GM19372 (cell line): ENCODE measurements at regions not wholly inside any gene's neighbourhood (a gene's known extent, or its start where the extent isn't known, plus 50 kb on each side); places are given as distances from the start of the nearest gene placed in this dataset.
"Not testable (repeated sequence)": the region's sequence is repeated elsewhere in the genome, so short reads cannot be mapped to it uniquely, and the experiment has no call there.

ENCODE experiments used
- ATAC-seq: cut with Tn5 transposase; IDR thresholded peaks from one replicate; pipeline ENCODE4 v1.9.1; 2021; ENCODE audit warnings: mild to moderate bottlenecking, low read depth, moderate library complexity; ENCODE audit not compliant: unreplicated experiment

DNA sequence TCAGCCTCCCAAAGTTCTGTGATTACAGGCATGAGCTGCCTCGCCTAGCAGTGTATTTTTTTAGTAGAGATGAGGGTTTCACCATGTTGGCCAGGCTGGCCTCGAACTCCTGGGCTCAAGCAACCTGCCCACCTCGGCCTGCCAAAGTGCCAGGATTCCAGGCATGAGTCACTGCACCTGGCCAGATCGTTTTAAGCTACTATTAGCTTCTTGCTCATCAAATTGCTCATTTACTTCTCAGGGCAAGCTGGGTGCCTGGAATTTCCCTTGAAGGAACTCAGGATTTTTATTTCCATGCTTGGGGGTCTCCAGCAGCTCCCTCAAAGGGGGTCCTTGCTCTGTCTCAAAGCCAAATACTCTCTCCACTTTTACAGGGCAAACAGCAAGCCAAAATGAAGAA lies 798.0 kb upstream of the AUTS2 start:
- ATAC-seq: no peak

DNA sequence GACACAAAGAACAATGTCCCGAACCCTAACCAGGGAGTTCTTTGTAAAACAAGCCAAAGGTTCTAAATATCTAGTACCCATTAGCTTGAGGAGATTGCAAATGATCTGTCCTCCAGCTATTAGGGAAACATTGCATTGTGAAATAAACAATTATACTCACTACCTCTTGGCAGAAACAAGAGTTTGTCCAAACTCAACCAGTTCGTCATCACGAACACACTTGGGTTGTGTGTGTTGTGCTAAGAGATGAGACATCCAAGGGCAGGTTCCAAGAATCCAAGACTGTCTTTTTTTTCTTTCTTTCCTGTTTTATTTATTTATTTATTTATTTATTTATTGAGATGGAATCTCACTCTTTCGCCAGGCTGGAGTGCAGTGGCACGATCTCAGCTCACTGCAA lies 793.1 kb upstream of the AUTS2 start:
- ATAC-seq: no peak

GRCh38 chr7:68807666-68808065 lies 790.6 kb upstream of the AUTS2 start:
- ATAC-seq: no peak

DNA sequence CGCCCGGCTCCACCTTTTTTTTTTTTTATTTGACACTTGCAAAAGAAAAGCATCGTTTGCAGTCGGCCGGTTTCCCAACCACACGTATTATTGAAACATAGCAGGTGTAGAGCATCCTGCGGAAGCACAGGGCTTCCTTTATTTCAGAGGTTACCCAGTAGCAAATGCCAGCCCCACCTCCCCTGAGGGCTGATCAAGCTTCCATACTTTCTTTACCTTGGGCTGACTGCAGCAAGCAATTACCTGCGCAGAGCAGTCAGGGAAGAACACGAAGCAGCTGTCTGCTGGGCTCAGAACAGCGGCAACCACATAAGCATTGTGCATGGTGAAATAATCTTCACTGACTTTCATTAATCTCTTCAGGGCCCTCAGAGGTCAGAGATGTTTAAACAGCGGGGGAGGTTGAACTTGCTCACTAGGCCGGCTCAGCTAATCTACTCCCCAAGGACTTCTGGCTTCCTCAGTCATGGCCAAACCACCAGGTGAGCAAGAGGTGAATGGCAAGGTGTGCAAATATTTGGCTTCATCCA lies 784.7 kb upstream of the AUTS2 start:
- no peak for ATAC-seq

DNA sequence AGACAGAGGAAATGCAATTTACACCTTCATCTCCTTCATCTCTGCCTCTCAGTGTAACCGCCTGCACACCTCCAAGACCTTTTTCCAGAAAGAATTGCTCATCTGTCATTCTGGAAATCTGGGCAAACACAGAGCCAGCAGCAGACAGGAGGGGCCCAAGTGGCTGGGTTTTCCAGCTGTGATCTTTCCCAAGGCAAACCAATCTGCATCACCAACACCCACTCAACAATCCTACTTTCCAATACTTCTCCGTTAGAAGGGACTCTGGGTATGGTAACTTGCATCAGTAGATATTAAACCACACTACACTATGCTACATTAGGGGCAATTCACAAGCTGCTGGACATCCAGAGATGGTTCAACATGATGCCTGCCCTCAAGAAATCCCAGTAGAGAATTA lies 781.8 kb upstream of the AUTS2 start:
- no peak for ATAC-seq

DNA sequence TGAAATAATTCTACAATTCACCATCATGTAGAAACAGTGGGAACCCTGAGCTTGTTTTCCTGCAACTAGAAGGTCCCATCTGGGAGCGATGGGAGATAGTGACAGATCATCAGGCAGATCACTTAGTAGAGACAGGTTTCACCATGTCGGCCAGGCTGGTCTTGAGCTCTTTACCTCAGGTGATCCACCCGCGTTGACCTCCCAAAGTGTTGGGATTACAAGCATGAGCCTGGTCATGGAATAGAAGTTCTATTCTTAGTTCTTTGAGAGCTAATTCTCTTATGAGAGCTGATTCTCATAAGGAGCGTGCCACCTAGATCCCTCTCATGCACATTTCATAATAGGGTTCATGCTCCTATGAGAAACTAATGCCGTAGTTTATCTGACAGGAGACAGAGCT lies 778.0 kb upstream of the AUTS2 start:
- no peak for ATAC-seq

DNA sequence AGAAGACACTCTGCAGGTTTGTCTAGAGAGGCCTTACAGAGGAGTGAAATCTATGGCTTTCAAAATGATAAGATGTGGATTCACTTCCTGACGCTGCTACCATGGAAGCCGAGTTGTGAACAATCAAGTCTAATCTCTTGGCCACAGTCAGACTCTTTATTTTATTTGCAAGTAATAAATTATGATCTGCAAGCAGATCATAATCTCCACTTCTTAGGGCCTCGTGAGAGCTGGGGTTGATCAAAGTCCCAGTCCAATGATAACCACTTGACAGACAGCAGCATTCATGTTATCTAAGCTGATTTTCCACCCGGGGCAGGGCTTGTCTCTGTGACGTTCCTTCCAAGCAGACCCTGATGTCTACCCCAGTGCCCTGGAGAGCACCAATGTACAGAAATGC lies 776.4 kb upstream of the AUTS2 start:
- no peak for ATAC-seq

DNA sequence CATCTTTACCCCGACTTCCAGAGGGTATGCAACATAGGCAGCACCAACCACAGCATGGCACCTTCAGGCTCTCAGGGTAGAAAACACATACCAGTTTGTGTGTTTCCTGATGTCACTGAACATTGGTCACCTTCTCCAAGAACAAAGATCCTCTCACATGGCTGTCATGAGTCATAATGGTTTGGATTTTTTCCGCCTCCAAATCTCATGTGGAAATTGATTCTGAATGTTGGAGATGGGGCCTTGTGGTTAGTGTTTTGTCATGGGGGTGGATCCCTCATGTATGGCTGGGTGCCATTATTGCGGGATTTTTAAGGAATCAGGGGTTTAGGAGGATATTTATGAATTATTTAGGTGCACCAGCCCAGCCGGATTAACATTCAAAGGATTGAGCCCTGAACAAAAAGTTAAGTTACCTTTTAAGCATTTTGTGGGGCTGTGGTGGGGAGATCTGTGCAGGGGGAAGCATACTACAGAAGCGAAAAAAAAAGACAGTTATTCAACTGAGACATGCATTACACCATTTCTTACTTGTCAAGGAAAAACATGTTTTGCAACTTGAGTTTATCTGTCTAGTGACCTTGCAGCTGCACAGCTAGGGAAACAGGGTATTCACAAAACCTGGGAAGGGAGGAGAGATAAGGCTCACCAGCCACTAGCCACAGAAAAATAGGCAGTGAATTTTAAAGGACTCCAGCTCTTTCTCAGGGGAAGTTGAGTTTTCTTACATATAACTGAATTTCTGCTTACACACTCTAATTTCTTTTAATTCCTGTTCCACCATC lies 774.1 kb upstream of the AUTS2 start:
- no peak for ATAC-seq

DNA sequence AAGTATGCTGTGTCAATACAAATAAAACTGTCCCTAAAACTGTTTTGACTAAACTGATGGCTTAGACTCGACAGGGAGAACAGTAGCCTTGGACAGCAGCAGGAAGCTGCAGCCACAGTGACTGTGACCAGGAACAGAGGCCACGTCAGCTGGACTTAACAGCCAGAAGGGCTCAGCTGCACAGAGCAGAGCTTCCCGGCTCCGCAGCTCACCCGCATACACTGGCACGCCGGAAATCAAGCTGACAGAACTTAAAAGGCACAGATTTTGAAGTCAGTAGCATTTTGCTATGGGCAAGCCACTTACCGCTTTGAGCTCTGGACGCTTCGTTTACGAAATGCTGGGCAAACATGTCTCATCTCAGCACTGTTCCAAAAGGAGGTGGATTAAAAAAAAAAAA lies 769.7 kb upstream of the AUTS2 start:
- ATAC-seq: no peak

DNA sequence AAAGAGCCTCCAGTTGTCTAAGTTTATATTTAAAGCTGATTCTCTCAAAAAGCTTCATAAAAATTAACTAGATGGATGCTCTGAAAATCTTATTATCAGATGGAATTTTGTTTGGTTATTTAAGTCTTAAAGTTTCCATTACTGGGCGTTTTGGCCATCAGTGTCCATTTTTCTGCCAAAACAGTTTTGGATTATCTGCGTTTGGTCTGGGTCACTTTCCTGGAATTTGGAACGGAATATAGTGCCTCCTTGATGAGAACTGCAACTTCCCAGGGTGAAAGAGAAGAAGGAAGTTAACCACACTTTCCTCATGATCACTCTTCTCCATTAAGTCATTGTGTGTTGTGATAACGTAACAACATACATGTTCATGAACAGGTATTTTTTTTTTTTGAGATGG lies 764.9 kb upstream of the AUTS2 start:
- ATAC-seq: no peak

GRCh38 chr7:68839014-68839413 lies 759.3 kb upstream of the AUTS2 start:
- ATAC-seq: no peak

DNA sequence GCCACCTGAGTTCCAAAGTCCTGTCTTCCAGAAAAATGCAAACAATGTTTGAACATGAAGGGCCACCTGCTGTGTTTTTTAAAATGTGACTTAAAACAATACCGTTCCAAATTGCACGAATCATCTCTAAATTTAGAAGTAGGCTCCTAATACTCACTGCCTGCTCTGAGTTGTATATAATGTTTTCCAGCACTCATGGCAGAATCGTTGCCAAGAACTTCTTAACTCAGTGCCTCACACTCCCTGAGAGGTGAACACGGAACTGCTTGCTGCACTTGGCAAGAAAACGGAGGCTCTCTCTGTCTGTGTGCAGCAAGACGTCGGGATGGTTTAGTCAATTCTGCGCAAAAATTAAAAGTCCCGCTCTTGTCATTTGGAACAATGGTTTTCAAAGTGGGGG lies 757.3 kb upstream of the AUTS2 start:
- ATAC-seq: no peak

DNA sequence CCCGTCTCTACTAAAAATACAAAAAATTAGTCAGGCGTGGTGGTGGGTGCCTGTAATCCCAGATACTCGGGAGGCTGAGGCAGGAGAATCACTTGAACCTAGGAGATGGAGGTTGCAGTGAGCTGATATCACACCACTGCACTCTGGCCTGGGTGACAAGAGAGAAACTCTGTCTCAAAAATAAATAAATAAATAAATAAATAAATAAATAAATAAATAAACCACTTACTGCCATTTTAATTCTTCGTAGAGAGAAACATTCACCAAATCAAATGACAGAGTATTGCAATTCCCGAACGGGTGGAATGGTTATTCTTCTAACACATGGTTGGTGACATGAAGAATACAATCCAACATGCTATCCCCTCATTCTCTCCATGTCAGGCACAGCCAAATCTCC lies 754.3 kb upstream of the AUTS2 start:
- not testable (repeated sequence) for ATAC-seq

- no peak for ATAC-seq
Observed at GRCh38 chr7:68846811-68847325, 751.4 kb upstream of the AUTS2 start.

GRCh38 chr7:68853254-68853653 lies 745.0 kb upstream of the AUTS2 start:
- no peak for ATAC-seq

- ATAC-seq: no peak
Observed at GRCh38 chr7:68857571-68857970, 740.7 kb upstream of the AUTS2 start.

DNA sequence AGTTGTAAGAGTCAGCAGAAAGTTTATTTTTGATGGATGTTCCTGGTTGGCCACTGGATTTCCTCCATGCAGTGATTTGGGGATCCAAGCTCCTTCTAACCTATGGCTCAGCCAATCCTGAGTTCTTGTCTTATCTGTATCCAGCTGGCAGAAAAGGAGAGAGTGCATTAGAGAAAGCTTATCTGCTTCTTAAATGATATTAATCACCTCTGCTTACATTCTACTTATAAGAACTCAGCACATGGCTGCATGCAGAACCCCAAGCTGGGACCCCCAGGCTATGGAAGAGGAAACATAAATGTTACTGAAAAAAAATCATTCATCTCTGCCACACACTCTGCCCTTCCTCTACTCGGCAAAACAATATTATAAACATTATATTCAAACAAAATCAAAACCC lies 739.8 kb upstream of the AUTS2 start:
- ATAC-seq: no peak

- ATAC-seq: no peak
Observed at GRCh38 chr7:68861171-68861570, 737.1 kb upstream of the AUTS2 start.

DNA sequence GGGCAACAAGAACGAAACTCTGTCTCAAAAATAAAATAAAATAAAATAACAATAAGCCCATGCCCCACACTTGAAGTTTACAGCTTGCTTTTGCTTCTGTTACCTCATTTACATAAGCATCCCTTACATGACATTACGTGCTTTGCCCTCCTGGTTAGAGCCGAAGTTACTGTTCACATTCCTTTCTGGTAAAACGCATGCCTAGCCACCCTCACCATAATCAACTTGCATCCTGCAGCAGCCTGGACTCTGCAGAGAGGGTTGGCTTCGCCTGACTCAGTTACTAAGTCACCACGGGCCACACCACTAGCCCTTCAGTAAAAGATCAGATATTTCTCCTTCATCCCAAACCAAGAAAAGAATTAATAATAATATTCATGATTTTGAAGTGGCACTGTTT lies 736.0 kb upstream of the AUTS2 start:
- no peak for ATAC-seq

DNA sequence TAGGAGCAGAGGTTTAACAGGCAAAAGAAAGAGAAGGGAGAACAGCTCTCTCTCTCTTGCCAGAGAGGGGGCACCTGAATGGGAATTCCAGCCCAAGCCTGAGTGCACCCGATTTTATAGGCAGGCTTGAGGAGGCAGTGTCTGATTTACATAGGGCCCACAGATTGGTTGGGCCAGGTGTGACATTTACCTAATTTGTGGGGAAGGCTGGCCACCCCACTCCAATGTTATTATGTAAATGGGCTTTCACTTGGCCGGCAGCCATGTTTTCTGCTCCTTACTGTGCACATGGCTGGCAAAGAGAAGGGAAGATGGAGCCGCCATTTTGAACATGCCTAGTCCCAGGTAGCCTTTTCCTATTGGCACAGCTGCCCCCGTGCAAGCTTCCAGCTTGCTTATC lies 735.5 kb upstream of the AUTS2 start:
- ATAC-seq: no peak

GRCh38 chr7:68865351-68866199 lies 732.7 kb upstream of the AUTS2 start:
- no peak for ATAC-seq

- no peak for ATAC-seq
Observed at GRCh38 chr7:68866200-68866570, 732.1 kb upstream of the AUTS2 start.
